B cell (primary cell): ENCODE measurements at regions not wholly inside any gene's neighbourhood (a gene's known extent, or its start where the extent isn't known, plus 50 kb on each side); places are given as distances from the start of the nearest gene placed in this dataset.

Experiments used
- ATAC-seq: fragments of 200-7000 bp; cut with Tn5 transposase; one replicate; pipeline ENCODE4 v1.10.0; 2021; ENCODE audit warnings: low read depth, mild to moderate bottlenecking, moderate number of reproducible peaks, moderate library complexity
- CTCF ChIA-PET: fragments of 350-600 bp; sonication (Branson Sonifier 250); formaldehyde crosslinking; loops from one replicate; lab custom pipeline; 2021; ENCODE audit warnings: antibody characterized with exemption, inconsistent platforms; lab: Charles Lee
- POLR2A ChIA-PET: fragments of 350-600 bp; sonication (Branson Sonifier 250); formaldehyde crosslinking; loops from one replicate; lab custom pipeline; 2021; ENCODE audit warnings: antibody characterized with exemption; lab: Charles Lee
- DNase-seq: peaks from one replicate; pipeline ENCODE4 v3.0.0; 2013
- H2AFZ ChIP-seq: 2 replicates; pipeline ENCODE4 v1.6.1; 2012; ENCODE audit warnings: mild to moderate bottlenecking, low read depth, low read length; ENCODE audit not compliant: insufficient read depth, poor library complexity, severe bottlenecking
- H3K27ac ChIP-seq, 2 donors: 1 replicate in 1 of 2; 2 replicates in 1 of 2; pipeline ENCODE4 v1.5.1; 2012 to 2013; ENCODE audit warnings: low read length in 2 of 2, mild to moderate bottlenecking in 2 of 2, moderate library complexity in 1 of 2
- H3K27me3 ChIP-seq, 4 experiments: fragments of 200-600 bp in 1 of 4; sonication (generic) in 1 of 4; replicated peaks in 1 of 4; 1 replicate in 2 of 4; 2 replicates in 2 of 4; pipeline versions ENCODE4 v1.6.1 to v1.7.0; 2013 to 2016; ENCODE audit warnings: low read length in 3 of 4, mild to moderate bottlenecking in 2 of 4, mixed read lengths in 1 of 4, moderate library complexity in 1 of 4; ENCODE audit not compliant: insufficient read depth in 4 of 4, control insufficient read depth in 3 of 4; ENCODE audit errors: control extremely low read depth in 1 of 4
- H3K36me3 ChIP-seq, 2 experiments: replicated peaks in 1 of 2; 1 replicate in 1 of 2; 2 replicates in 1 of 2; pipeline versions ENCODE4 v1.6.1 to v1.7.1; 2013; ENCODE audit warnings: low read length in 1 of 2; ENCODE audit not compliant: insufficient read depth in 2 of 2, control insufficient read depth in 1 of 2; ENCODE audit errors: control extremely low read depth in 1 of 2, extremely low read depth in 1 of 2
- H3K4me1 ChIP-seq, 2 donors: fragments of 200-600 bp in 1 of 2; sonication (generic) in 1 of 2; 1 replicate in 1 of 2; 2 replicates in 1 of 2; pipeline versions ENCODE4 v1.5.1 to v1.6.1; 2013 to 2017; ENCODE audit warnings: low read length in 2 of 2; ENCODE audit not compliant: control insufficient read depth in 2 of 2, insufficient read depth in 2 of 2
- H3K4me2 ChIP-seq: replicated peaks from 2 replicates; pipeline ENCODE3; 2012; ENCODE audit warnings: mild to moderate bottlenecking, low read depth, low read length; ENCODE audit not compliant: poor library complexity, severe bottlenecking
- H3K4me3 ChIP-seq, 5 experiments: fragments of 200-600 bp in 1 of 5; sonication (generic) in 1 of 5; 1 replicate in 3 of 5; 2 replicates in 2 of 5; pipeline versions ENCODE4 v1.5.1 to v1.7.0; 2011 to 2016; ENCODE audit warnings: low read length in 4 of 5, mild to moderate bottlenecking in 4 of 5, low read depth in 2 of 5, control low read depth in 1 of 5, moderate library complexity in 1 of 5; ENCODE audit not compliant: insufficient read depth in 1 of 5; ENCODE audit errors: control extremely low read depth in 1 of 5, extremely low read depth in 1 of 5
- H3K79me2 ChIP-seq: fragments of 200-600 bp; sonication (generic); one replicate; pipeline ENCODE4 v1.6.0; 2016; ENCODE audit warnings: low read length; ENCODE audit not compliant: control insufficient read depth, insufficient read depth
- H3K9ac ChIP-seq: fragments of 200-600 bp; sonication (generic); 2 replicates; pipeline ENCODE4 v1.6.1; 2017; ENCODE audit warnings: mild to moderate bottlenecking, low read length, moderate library complexity
- H3K9me3 ChIP-seq, 3 donors: one replicate each; pipeline versions ENCODE4 v1.6.1 to v1.7.1; 2013; ENCODE audit warnings: low read length in 2 of 3; ENCODE audit not compliant: control insufficient read depth in 2 of 3, insufficient read depth in 1 of 3; ENCODE audit errors: control extremely low read depth in 1 of 3
- H4K20me1 ChIP-seq: 2 replicates; pipeline ENCODE4 v1.6.0; 2012; ENCODE audit warnings: mild to moderate bottlenecking, low read length; ENCODE audit not compliant: insufficient read depth, control insufficient read depth, poor library complexity, severe bottlenecking
- H3K27ac Mint-ChIP-seq: one replicate; pipeline ENCODE4 v1.8.0; 2021; ENCODE audit warnings: mixed read lengths
- H3K27me3 Mint-ChIP-seq: one replicate; pipeline ENCODE4 v1.8.0; 2021; ENCODE audit warnings: mixed read lengths
- H3K4me1 Mint-ChIP-seq: one replicate; pipeline ENCODE4 v1.8.0; 2021; ENCODE audit warnings: mixed read lengths
- H3K4me3 Mint-ChIP-seq: one replicate; pipeline ENCODE4 v1.8.0; 2021; ENCODE audit warnings: mixed read lengths
- H3K9me3 Mint-ChIP-seq: one replicate; pipeline ENCODE4 v1.8.0; 2022; ENCODE audit warnings: mixed read lengths; ENCODE audit not compliant: insufficient read depth
- EZH2 ChIP-seq: IDR thresholded peaks from 2 replicates; pipeline ENCODE4 v1.6.1; 2012; ENCODE audit warnings: borderline replicate concordance, low read depth, mild to moderate bottlenecking, moderate library complexity, low read length; ENCODE audit not compliant: insufficient read depth, poor library complexity, severe bottlenecking
- WGBS: methylation state at CpG from one replicate; pipeline ENCODE4 v1.1.5; 2013; ENCODE audit warnings: missing lambda C conversion rate; ENCODE audit not compliant: insufficient coverage; 5-methylcytosine and 5-hydroxymethylcytosine counted together
- intact Hi-C: fragments of 100-400 bp; cut with micrococcal nuclease; formaldehyde crosslinking; loops from one replicate; pipeline ENCODE4 v1.10.0; 2022
- TF ChIP-seq, protein P1 (sequence below): fragments of 200-600 bp; IDR thresholded peaks from one replicate; pipeline ENCODE4 v1.8.0; 2022; ENCODE audit warnings: antibody characterized with exemption, mild to moderate bottlenecking

DNA sequence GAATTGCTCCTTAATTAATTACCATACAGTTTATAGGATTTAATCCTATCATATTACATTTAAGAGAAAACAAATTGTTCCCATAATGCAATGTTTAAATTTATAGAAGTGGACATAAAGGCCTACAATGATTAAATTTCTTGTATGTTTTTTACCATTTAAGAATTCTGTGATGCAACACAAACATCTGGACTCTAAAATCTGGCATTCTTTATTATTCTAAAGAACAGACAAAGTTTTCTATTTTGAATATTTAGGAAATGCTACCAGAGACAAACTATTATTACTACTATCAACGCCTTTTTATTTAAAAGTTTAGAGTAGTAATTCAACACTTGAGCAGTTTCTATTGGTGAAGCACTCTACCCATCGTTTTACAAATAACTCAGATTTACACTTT, 535.1 kb downstream of the TMX3 start:
- intact Hi-C loops, result no loop called here
- Histone ChIP-seq H2AFZ (no peak overlapping the region), H3K4me2 (no peak overlapping the region), H3K4me1 (no peaks in the 10 kb centered on the region), H4K20me1 (no peaks in the 10 kb centered on the region), H3K9me3 (peaks cover 0 to 3% (median 0%) of the 10 kb centered on the region in 3 donors), H3K27ac (no peak overlapping the region), H3K79me2 (no peaks in the 10 kb centered on the region), H3K36me3 (no peaks in the 10 kb centered on the region), H3K27me3 (no peaks in the 10 kb centered on the region), H3K4me3 (no peak overlapping the region), H3K9ac (no peak overlapping the region)
- ATAC-seq (no peak), DNase-seq (no peak)
- POLR2A ChIA-PET, result no interaction called here
- CTCF ChIA-PET, result no interaction called here
- H3K27me3 Mint-ChIP-seq, result no peaks in the 10 kb centered on the region
- H3K4me1 Mint-ChIP-seq, result no peaks in the 10 kb centered on the region
- WGBS, result 83% methylated on average over 1 of the region's 2 CpGs
- no peak overlapping the region for H3K27ac Mint-ChIP-seq
- TF ChIP-seq, protein P1, sequence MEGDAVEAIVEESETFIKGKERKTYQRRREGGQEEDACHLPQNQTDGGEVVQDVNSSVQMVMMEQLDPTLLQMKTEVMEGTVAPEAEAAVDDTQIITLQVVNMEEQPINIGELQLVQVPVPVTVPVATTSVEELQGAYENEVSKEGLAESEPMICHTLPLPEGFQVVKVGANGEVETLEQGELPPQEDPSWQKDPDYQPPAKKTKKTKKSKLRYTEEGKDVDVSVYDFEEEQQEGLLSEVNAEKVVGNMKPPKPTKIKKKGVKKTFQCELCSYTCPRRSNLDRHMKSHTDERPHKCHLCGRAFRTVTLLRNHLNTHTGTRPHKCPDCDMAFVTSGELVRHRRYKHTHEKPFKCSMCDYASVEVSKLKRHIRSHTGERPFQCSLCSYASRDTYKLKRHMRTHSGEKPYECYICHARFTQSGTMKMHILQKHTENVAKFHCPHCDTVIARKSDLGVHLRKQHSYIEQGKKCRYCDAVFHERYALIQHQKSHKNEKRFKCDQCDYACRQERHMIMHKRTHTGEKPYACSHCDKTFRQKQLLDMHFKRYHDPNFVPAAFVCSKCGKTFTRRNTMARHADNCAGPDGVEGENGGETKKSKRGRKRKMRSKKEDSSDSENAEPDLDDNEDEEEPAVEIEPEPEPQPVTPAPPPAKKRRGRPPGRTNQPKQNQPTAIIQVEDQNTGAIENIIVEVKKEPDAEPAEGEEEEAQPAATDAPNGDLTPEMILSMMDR, result no peak
- no peak for TF ChIP-seq EZH2
- peaks cover 2% of the 10 kb centered on the region for H3K9me3 Mint-ChIP-seq
- H3K4me3 Mint-ChIP-seq, result no peak overlapping the region

DNA sequence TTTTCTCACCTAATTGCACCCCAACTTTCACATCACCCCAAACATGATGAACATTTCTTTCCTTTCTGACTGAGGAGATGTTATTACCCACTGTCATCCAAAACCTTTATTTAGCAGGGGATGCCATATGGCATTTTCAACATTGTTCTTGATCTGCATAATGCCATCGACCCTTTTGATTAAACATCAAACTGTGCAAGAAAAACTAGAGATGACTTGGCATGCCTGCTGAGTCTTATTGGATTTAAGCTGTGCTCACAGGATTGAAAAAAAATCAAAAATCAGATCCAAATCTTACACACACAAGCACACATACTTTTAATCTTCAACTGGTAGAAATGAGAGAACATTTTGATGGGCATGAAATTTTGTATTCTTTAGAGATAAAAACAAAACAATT, 536.0 kb downstream of the TMX3 start:
- Mint-ChIP-seq H3K4me1 (no peaks in the 10 kb centered on the region), H3K27me3 (no peaks in the 10 kb centered on the region), H3K4me3 (no peak overlapping the region), H3K27ac (no peak overlapping the region), H3K9me3 (peaks cover 2% of the 10 kb centered on the region)
- no peaks in the 10 kb centered on the region for H3K36me3 ChIP-seq
- ChIA-PET POLR2A (no interaction called here), CTCF (no interaction called here)
- no peaks in the 10 kb centered on the region for H3K4me1 ChIP-seq
- H3K79me2 ChIP-seq, result no peaks in the 10 kb centered on the region
- intact Hi-C loops, result no loop called here
- DNase-seq (no peak), ATAC-seq (no peak)
- no peaks in the 10 kb centered on the region for H3K27me3 ChIP-seq
- H3K9ac ChIP-seq, result no peak overlapping the region
- no peaks in the 10 kb centered on the region for H4K20me1 ChIP-seq
- no peak overlapping the region for H3K4me3 ChIP-seq
- no peak for TF ChIP-seq EZH2
- TF ChIP-seq, protein P1, result no peak
- H3K4me2 ChIP-seq, result no peak overlapping the region
- peaks cover 0 to 3% (median 0%) of the 10 kb centered on the region in 3 donors for H3K9me3 ChIP-seq
- no CpG with 5 or more reads among the region's 1 CpG for WGBS
- no peak overlapping the region for H3K27ac ChIP-seq
- H2AFZ ChIP-seq, result no peak overlapping the region
